HS-27A (cell line): ENCODE measurements at regions not wholly inside any gene's neighbourhood (a gene's known extent, or its start where the extent isn't known, plus 50 kb on each side); places are given as distances from the start of the nearest gene placed in this dataset.
"Not testable (repeated sequence)": the region's sequence is repeated elsewhere in the genome, so short reads cannot be mapped to it uniquely, and the experiment has no call there.

Source experiments
- DNase-seq: peaks from one replicate; pipeline ENCODE4 v3.0.0-alpha.2; 2012; ENCODE audit warnings: low read depth, missing footprints

DNA sequence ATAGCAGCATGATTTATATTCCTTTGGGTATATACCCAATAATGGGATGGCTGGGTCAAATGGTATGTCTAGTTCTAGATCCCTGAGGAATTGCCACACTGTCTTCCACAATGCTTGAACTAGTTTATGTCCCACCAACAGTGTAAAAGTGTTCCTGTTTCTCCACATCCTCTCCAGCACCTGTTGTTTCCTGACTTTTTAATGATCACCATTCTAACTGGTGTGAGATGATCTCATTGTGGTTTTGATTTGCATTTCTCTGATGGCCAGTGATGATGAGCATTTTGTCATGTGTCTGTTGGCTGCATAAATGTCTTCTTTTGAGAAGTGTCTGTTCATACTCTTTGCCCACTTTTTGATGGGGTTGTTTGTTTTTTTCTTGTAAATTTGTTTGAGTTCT is 54.0 kb upstream of the GPR89A start:
- DNase-seq, result not testable (repeated sequence)

DNA sequence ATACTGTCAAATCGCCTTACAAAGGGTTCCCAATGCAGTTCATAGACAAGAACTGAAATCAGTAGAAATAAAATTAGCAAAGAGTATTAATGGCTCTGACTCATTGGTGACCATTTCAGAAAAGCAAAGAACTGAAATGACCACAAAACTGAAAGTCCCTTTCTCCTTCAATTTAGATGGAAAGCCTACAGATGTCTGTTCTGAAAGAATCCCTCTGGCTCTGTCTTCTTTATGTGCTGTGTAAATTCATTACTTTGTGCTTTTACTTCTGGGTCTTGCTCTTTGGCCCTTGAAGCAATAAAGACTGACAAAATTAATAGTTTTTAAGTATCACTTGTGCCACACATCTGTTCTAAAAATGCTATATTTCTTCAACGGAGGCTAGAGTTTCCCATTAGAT is 62.7 kb upstream of the GPR89A start:
- DNase-seq, result no peak

DNA sequence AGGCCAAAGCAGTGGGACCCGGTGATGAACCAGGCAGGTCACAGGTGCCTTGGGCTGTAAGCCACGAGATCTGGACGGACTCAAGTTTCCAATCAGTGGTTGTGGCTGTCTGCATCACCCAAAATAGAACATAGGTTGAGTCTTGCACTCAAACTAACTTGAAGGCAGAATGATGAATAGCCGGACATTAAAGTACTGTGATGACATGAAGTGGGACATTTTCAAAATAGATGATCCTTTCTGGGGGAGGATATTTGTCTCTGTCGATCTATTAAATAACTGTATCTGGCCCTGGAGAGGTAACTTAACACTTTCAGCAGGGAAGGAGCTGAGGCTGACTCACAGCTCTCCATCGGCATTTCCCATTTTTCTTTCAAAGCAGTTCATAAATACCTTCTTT is 66.1 kb upstream of the GPR89A start:
- DNase-seq, result not testable (repeated sequence)

DNA sequence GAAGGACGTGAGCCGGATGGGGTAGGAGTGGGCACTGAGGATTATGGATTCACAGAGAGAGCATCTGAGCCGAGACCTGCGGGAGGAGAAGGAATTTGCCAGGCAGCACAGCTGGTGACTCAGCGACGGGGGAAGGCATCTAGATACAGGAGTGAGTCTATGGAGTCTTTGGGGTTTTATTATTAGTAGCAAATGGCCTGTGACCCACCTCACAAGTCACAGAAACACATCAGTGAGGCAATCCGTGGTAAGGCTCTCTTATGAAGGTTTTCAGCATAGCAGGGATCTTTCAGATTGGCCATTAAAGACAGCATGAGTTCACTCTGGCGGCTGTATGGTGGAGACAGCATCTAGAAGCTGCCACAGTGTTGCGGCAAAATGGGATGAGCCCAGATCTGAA is 66.5 kb upstream of the GPR89A start:
- peak; percentile 42 for DNase-seq

DNA sequence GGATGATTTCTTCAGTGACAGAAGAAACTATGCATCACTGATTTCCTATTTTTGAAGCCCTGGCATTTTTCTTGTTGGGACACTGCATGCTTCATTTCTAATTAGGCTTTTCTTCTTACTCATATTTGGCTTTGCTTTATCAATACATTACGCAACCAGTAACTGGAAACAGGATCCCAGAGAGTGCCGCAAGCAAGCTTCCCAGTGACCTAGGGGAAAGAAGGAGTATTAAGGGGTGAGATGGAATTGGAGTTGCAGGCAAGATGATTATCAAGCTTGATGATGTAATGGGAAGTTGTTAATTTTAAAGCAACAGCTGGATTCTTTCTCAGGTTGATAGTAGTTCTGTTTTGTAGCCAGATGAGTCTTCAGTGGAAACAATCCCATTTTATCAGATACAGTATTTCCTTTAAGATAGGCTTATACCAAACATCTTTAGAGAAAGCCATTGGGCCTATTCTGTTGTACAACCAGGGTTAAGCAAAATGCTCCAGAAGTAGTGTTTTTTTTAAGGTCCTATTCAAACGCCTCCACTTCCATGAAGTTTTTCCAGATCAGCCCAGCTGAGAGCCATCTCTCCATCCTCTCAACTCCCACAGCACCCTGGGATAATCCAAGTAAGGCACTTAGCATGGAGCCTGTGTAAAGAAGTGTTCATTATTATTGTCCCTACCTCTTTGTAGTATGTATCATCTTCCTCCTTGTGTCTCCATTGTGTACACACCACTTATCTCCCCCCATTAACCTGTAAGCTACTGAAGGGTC is 69.5 kb upstream of the GPR89A start:
- not testable (repeated sequence) for DNase-seq

DNA sequence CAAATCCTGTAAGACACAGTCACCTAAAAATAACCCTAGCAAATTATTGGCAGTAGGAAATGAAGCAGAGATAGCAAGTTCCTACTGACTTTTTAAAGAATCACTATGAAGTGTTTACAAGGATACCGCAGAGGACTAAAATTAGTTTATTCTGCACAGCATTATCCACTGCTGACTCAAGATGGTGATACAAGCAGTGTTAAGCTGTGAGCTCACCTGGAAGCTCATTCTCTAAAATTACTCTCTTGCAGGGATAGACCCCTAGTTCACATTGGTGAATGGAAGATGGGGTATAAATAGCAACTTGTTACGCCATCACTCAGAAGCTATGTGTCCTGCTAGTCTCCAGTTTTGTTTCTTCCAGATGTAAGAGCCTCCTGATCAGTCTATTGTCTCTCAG is 70.8 kb upstream of the GPR89A start:
- DNase-seq, result not testable (repeated sequence)

DNA sequence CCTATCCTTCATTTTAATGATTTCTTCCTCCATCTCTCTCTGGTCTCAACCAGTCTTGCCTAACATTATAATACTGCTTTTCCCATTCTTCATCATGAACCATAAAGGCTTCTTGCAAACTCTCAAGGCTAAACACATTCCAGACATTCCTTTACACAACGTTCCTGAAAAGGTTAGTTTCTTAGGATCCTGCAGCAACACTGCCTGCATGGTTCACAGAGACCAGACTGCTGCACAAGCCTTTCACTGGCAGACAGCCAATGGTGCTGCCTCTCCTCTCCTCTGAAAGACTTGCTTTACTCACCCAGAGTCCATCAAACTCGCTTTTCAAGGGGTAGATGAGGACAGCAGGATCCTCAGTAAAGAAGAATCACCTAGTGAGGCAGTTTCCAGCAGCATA is 72.3 kb upstream of the GPR89A start:
- peak; percentile 27 for DNase-seq

DNA sequence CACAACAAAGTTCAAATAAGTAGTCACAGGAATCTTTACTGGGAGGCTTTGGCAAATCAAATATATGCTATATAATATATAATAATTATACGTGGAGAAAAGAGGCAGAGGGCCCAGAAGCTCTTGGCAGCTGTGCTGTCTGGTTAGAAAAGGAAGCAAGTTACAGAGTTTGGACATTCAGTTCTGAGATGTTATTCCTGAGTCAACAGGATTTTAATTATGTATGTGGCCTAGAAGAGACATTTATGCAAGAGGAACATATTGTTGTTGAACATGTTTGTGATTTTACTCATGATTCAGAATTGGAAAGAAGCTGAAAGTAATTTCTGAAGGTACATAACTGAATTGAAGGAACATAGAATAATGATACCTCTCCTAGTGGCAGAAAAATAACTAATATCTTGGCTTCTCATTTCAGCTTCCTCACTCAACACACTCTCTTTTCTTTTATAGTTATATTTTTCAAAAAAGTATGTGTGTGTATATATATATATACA is 79.7 kb upstream of the GPR89A start:
- DNase-seq, result not testable (repeated sequence)

DNA sequence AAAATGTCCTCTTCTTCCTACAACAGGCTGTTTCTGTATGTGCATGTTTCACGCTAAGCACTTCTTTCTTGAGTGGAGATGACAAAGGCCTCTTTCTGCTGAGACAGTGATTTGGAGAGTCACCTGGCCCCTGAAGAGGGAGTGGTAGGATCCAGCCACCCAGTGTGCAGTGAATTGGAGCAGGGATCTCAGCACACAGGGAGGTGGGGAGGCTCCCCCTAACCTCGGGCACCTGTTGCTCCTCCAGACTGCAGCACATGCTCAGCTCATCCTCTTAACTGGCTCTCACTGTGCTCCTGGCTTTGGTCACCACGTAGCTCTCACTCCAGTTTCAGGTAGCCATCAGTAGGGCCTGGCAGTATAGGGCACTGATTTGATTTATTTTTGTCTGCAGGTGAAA is 87.6 kb upstream of the GPR89A start:
- not testable (repeated sequence) for DNase-seq

DNA sequence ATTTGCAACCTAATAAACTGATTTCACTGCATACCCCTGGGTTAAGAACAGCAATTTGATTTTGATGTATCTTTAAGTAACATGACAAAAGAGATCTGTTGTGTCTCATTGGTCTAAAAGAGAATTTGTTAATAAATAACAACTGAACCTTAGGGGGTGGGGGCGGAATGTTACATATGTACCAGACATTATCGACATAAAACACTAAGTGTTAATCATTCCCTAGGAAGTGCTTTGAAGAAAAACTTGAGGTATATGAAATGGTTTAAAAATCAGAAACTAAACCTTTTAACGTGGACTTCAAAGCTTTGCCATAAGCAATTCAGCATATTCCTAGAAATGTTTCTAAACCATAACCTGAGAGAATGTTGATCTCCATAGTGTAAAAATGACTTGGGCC is 88.5 kb upstream of the GPR89A start:
- DNase-seq, result not testable (repeated sequence)

DNA sequence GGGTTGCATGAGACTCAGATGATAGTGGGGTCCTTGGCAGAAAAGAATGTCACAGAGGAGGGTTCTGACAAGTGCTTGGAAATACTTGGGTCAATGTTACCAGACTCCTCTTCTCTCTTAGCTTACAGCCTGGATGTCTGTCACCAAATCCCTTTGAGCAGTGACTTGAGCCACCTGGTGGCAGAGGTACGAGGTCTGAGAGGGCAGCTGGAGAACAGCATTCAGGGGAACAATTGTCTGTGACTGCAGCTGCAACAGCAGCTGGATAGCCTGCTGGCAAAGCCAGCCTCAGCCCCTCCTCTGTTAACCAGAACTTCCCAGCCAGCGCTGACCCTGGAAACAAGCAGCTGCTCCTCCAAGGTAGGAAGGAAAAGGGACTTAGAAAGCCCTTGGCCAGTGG is 87.6 kb upstream of the NBPF20 start:
- DNase-seq, result not testable (repeated sequence)

DNA sequence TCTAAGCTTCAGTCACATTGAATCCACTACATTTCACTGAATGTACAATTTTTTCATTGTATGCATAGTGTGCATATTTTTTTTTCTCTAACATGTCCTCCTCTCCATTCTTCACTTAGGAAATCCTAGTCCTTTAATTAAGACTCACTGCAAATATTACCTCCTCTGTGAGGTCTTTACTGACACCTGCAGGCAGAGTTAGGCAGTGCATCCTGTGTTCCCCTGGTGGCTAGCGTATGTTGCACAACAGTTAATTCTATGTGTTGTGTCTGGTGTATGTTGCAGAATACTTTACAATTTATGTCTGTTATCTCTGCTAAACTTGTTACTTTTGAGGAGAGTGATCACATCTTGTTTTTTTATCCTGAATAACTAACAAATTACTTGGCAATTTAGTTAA is 82.7 kb upstream of the NBPF20 start:
- DNase-seq, result not testable (repeated sequence)

DNA sequence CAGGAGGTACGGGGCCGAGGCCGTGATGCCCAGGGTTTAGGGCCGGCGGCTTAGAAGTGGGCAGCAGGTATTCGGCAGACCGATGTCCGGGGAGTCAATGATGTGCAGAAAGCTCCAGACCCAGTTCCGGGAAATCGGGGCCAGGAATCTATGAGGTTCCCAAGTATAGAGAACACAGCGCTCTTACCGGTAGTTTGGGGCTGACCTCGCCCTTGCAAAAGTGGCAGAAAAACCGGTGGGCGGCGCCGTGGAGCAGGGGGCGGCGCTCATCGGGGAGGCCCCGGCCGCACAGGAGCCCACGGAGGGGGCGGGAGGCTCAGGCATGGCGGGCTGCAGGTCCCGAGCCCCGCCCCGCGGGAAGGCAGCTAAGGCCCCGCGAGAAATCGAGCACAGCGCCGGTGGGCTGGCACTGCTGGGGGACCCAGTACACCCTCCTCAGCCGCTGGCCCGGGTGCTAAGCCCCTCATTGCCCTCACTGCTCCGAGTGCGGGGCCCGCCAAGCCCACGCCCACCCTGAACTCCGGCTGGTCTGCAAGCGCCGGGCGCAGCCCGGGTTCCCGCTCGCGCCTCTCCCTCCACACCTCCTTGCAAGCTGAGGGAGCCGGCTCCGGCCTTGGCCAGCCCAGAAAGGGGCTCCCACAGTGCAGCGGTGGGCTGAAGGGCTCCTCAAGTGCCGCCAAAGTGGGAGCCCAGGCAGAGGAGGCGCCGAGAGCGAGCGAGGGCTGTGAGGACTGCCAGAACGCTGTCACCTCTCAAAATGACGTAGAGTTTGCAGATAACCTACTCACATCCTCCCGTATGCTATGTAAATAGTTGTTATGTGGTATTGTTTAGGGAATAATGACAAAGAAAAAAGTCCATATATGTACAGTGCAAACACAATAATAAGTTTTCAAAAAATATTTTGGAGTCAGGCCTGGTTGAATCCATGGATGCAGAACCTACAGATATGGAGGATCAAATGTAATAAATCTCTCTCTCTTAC is 80.6 kb upstream of the NBPF20 start:
- not testable (repeated sequence) for DNase-seq

DNA sequence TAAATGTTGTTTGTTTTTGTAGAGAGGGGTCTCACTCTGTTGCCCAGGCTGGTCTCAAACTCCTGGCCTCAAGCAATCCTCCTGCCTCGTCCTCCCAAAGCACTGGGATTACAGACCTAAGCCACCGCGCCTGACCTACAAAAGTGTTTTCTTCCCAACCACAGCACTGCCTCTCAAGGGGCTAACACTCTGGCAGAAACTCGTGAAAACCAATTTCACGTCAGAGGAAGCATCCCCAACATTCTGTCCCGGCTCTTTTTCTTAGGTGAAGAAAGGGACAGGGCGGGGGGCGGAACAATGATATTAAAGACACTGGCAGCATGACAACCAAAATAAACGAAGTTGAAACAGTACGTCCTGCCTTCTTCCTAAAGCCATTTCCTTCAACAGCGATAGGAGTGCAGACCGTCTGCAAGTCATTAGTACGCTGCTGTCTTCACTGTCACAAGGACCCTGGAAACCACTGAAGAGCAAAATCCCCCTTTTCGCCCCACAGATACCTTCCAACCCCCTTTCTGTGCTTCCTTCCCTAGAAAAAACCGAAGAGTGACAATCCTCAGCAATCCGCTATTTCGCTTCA is 79.5 kb upstream of the NBPF20 start:
- not testable (repeated sequence) for DNase-seq

DNA sequence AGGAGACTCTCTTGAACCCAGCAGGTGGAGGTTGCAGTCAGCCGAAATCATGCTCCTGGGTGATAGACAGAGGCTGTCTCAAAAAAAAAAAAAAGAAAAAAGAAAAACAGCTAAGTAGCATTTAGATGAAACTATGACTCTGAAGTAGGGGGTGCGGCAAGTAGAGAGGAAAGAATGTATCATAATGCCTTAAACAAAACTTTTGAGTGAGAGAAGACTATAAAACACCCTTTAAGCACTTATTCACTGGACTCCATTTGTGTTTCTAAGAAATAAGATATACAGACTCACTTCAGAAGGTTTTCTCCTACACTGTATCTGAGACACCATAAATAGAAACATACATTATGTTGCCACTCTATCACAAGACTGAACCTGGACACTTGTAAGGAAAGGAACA is 78.9 kb upstream of the NBPF20 start:
- not testable (repeated sequence) for DNase-seq

DNA sequence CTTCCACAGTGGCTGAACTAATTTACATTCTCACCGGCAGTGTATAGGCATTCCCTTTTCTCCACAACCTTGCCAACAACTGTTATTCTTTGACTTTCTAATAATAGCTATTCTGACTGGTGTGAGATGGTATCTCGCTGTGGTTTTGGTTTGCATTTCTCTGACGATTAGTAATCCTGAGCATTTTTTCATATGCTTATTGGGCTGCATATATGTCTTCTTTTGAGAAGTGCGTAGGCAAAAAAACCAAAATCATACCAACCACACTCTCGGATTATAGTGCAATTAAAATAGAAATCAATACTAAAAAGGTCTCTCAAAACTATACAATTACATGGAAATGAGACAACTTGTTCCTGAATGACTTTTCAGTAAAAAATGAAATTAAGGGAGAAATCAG is 74.8 kb upstream of the NBPF20 start:
- DNase-seq, result not testable (repeated sequence)

DNA sequence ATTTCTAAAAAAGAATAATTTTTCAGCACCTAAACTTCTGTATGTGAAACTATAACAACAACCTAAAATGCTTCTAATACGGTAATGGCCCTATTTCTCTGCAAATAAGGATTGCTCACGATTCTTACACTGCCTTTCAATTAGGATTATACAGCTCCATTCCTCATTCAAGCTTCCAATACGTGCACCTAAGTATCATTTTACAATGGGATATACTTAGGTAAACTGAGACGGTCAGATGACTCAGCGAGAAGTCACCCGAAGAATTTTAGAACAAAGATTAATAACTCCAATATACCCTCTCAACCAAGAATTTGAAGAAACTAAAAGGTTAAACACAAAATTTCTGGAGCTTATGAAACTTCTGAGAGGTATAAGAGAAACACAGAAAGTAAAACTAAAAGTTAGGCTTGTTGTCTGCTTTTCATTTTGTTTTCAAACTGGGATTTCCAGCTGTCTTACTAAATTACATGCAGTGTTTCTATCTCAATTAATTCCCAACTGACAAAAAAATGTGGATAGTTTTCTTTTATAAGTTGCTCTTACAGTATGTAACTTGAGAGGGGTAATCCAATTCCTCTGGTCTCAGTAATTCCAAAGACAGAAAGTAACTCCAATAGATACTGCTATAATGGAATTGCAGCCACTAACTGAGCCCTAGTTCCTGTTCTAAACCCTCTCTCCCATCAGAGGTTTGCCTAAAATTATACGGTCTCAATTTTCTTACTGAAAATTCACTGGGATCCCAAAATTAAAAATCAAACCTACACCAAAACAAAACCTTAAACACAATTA is 69.9 kb upstream of the NBPF20 start:
- DNase-seq, result not testable (repeated sequence)

DNA sequence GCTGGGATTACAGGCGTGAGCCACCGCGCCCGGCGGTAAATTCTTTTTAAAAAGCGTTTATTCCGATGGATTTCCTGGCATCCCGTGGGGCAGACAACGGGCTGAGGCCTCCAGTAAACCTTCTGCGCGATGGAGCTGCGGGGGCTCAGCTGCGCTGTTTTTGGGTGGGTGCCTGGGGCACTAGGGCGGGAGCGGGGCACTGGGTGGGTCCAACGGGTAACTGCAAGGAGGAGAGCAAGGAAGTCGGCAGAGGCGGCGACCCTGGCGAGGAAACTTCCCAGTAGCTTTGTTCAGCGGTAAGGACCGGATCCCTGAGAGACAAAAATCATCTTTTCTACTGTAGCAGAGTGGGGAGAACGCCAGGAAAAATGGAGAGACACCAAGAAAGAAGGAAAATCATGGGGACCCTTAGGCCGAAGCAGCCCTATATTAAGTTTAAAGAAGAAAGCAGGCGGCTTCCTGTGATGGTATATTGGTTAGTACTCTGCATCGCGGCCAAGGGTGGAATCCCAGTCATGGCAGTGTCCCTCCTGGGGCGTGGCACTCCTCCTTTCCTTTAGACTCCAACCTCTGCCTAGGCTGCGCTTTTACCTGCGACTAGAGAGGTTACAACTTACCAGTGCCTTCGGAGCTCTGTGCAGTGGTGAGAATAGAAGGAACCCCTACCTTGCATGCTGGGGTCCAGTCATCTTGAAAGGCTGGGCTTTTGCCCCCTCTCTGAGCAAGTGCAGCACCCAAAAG is 63.0 kb upstream of the NBPF20 start:
- DNase-seq, result not testable (repeated sequence)

DNA sequence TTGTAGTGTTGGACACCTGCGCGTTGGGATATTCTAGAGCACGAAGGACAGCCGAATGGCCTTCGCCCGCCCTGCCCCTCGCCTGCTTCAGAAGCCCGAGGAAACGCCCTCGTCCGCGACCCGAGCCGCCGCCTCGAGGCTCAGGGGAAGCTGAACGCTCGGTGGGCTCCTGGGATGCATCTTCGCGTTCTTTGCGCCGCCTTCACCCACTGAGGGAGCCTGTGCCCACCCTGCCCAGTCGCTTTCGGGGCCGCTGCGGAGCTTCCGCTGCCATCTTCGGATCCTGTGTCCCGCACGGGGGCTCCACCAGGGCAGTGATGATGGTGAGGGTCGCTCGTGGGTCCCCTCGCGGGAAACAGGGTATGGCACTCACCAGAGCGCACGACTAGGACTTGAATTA is 61.8 kb upstream of the NBPF20 start:
- DNase-seq, result not testable (repeated sequence)

DNA sequence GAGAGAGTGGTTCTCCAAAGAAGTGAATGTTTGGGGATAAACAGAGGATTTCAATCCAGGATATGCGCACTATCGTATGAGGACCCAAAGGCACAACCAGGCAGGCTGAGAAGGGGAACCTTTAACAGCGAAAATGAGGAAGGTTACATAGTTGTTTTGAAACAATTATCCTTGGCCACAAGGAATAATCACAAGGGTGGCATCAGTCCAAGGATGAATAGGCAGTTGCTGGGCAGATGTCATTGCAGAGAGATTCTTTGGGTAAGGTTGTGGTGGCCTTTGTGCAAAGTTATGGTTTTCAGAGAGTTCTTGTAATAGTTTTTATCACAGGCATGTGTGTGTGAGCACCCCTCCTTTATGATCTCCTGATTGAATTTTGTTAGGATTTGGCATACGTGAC is 58.9 kb upstream of the NBPF20 start:
- DNase-seq, result not testable (repeated sequence)
